GM18951 (cell line): ENCODE measurements at regions not wholly inside any gene's neighbourhood (a gene's known extent, or its start where the extent isn't known, plus 50 kb on each side); places are given as distances from the start of the nearest gene placed in this dataset.

ENCODE experiments used
- POLR2A ChIP-seq: IDR thresholded peaks from 4 replicates; pipeline ENCODE4 v1.6.1; 2011; ENCODE audit warnings: mild to moderate bottlenecking; ENCODE audit not compliant: insufficient read length, insufficient read depth; ENCODE audit errors: extremely low read depth
- in situ Hi-C: fragments of 300-500 bp; cut with MboI; formaldehyde crosslinking; loops from one replicate; pipeline ENCODE4 v1.12.0; 2022; ENCODE audit warnings: low sequenced_read_pairs, mixed read lengths, inconsistent platforms; ENCODE audit not compliant: unreplicated experiment

DNA sequence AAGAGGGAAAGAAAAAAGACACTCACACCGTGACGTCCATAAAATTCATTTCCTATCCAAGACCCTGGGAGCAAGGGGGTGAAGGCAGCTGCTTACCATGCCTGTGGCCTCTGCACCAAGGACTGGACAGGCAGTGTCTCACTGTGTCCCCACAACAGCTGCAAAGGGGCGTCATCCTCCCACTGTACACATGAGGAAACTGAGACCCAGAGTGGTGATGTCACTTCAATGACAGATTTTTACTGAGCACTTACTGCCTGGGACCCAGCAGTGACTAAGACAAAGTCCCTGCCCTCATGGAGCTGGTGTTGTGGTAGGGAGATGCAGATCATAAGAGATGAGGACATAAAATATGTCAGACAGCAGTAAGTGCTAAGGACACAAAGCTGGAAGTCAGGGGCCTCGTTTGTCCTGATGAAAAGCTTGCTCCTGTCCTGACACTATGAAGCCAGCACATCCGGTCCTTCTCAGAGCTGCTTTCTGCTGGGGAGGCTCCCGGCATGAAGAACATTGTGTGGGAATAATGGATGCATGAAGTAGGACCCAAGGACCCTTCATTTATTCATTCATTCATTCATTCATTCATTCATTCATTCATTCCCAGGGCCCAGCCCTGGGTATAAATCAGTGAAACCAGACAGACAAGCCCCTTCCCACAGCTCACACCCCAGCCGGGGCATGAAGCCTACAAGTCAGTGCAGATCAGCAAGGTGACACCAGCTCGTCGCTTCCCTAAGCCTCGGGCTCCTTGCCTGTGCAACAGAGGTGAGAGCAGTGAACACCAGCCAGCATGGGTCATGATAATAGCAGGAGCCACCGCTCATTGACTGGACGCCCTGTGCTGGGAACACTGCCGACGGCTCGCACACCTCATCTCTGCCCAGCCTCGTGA, 473.7 kb downstream of the MATN1 start:
- in situ Hi-C loops: no loop called here
- no peak for TF ChIP-seq POLR2A

DNA sequence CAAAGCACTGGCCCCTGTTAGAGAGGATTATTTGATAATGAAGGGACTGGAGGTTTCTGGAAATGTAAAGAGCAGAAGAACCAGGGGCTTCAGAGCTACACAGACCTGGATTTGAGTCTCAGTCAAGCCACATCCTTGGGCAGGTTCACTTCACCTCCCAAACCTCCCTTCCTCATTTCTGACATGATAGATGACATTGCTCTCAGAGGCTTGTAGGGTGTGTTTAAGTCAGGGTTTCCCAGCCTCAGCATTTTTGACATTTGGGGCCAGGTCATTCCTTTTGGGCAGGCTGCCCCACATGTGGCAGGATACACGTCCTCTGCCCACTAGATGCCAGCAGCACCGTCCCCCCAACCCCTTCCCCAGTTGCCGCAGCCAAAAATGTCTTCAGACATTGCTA, 474.6 kb downstream of the MATN1 start:
- in situ Hi-C loops: no loop called here
- no peak for TF ChIP-seq POLR2A

DNA sequence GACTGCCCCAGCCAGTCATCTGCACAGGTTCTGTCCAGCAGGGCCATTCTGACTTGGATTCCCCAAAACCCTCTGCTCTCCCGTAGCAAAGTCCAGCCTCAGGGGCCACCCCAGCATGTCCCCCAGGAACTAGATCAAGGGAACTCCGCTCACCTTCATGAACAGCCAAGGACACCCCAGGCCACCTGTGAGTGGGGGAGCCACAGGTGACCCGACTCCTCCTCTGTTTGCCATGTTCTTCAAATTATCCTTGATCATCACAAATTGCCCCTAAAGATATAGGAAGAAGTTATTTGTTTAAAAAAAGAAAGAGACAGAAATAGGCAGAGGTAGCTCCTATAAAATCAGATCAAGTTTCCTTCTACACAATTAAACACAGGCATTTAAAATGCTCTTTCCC, 475.0 kb downstream of the MATN1 start:
- in situ Hi-C loops: no loop called here
- no peak for TF ChIP-seq POLR2A

DNA sequence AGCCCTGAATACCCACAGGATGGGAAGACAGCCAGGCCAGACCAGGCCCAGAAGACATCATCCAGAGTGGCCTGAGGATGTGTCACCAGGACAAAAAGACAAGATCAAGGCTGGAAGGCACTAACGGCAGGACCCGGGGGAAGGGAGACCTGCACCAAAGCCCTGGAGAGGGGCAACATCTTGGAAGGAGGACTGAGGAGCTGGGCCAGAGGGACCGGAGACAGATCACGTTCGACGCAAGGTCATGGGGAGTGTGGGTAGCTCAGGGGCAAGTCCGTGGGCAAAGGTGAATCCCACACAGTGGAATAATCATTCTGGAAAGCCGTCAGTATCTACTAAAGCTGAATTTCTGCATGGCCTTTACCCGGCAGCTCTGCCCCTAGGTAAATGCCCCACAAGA, 478.6 kb downstream of the MATN1 start:
- no peak for TF ChIP-seq POLR2A
- in situ Hi-C loops: no loop called here

DNA sequence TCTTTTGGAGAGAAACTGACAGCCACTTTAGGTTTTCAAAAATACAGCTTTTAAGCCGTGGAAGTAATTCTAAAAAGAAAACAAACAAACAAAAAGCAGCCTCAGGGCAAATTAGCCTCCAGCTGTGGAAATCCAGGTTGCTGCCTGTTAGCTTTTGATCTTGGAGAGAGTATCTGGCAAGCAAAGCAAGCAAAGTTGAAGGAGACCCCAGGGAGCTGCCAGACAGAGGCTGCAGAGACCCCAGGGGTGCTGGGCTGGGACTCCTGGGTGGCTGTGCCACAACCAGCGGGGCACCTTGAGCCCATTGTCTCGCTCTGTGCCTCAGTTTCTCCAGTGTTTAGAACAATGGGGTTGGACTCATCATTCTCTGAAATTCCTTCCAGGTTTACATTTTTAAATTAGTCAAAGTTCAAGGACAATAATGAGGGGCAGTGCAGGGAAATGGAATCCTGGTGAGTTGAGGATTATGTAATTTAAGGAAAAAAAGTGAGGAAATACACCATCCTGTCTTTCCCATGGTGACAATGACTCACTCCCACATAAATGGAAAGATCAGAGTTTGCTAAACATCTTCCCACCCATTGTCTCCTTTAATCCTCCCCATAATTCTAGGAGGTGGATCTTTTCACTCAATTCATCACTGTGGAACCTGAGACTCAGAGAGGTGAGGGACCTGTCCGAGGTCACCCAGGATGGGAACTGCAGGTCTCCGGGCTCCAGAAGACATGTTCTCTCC, 480.5 kb downstream of the MATN1 start:
- no peak for TF ChIP-seq POLR2A
- in situ Hi-C loops: no loop called here

DNA sequence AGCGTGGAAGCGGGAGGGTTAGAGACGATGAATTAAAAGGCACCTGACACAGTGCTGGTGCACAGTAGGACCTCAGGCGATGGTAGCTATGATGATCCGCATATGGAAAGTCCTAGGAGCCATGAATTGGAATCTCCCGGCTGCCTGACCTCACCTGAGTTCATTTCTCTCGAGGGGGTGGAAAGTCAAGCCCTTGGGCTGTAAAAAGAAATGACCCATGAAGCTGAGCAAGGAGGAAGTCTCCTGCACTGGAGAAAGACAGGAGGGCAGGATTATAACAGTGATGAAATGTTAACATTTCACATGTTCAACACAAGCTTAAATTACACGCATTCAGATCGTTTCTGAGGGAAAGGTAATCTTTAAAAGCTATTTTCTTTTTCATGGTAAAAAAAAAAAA, 481.2 kb downstream of the MATN1 start:
- TF ChIP-seq POLR2A: no peak
- in situ Hi-C loops: no loop called here

DNA sequence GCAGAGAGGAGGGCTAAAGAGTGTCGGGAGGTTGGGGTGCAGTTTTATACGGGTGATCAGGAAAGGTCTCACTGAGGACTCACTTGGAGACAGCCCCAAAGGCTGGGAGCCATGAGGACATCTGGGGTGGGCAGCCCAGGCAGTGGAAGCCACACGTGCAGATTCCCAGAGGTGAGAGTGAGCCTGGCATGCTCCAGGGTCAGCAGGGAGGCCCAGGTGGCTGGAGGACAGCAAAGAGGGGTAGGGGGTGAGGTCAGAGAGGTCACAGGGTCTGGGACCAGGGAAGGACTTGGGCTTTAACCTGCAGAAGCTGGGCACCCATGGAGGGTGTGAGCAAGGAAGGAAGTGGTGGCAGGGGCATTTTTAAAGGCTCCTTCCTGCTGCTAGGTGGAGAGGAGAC, 481.7 kb downstream of the MATN1 start:
- no peak for TF ChIP-seq POLR2A
- in situ Hi-C loops: no loop called here

DNA sequence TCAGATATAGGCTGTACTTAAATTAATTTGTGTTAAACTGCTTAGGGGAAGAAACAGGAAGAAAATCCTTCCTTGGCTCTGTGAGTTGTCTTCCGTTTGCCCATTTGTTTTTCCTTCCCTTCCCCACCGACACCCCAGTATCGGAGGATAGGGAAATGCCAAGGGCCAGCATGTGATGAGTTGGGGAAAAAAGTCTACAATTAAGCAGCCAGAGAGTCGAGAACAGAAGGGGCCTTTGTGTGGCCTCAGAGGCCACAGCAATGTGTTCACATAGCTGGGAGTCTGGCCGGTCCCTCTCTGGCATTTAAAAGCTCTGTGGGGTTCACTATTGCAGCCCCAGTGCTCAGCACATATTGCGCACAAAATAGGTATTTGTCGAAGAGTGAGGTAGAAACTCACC, 489.3 kb downstream of the MATN1 start:
- no peak for TF ChIP-seq POLR2A
- in situ Hi-C loops: no loop called here

DNA sequence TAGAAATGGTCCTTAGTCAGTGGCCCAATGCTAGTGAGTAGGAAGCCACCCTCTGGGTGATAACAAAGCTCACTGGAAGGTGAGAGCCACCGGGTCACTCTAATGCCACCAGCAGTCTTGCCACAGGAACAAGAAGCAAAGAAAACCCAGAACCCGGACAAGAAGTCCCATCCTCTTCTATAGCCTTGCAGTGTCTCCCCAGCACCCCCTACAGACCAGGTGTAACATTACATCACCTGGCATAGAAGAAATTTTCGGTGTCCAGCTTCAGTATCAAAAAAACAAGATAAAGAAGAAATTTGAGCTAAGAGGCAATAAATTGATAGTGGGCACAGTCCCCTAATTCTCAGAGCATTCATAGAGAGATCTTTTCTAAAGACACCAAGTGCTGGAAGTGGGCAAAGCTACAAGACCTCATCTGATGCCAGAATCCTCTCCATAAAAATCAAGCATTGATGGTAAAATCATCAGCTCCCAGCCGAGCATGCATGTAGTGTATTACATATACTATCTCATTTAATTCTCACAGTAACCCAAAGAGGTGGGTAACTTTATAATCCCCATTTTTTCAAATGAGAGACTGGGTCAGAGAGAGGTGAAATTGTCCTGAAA, 491.0 kb downstream of the MATN1 start:
- in situ Hi-C loops: no loop called here
- no peak for TF ChIP-seq POLR2A

DNA sequence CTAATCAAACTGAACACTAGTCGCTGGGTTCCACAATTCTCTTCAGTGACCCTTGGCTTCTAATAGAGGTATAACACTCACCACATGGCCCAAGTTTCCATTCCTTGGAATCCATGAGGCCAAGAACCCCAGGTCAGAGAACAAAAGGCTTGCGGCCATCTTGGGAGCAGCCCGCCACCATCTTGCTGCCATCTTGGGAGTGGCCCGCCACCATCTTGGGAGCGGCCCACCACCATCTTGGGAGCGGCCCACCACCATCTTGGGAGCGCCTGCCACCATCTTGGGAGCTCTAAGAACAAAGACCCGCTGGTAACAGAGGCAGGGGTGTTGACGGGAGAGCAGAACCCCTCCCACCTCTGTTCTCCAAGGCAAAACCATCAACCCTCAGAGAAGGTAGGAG, 493.4 kb downstream of the MATN1 start:
- TF ChIP-seq POLR2A: no peak
- in situ Hi-C loops: no loop called here

DNA sequence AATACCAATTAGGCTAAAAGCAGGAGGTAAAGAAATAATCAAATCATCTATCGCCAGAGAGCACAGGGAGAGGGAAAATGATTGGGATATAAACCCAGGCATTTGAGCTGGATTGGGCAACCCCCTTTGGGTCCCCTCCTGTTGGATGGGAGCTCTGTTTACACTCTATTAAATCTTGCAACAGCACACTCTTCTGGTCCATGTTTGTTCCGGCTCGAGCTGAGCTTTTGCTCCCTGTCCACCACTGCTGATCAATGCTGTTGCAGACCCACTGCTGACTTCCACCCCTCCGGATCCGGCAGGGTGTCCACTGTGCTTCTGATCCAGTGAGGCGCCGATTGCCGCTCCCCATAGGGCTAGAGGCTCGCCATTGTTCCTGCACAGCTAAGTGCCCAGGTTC, 493.8 kb downstream of the MATN1 start:
- no peak for TF ChIP-seq POLR2A
- in situ Hi-C loops: no loop called here

DNA sequence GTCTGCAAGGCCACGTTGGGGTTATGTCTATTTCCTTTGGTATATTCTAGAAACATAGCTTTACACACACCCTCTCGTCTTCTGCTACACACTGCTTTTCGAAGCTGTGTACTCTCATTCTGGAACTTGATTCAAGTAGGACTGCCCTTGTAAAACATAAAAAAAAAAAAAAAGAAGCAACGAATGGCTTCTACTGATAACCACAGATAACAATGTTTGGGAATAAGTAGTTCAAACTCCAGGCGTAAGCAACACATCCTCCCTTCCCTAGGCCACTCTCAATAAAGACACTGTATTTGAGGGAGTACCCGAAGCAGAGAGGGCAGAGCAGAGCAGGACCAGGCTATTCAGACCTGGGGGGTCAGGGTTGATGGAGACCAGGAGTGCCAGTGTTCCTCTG, 496.7 kb downstream of the MATN1 start:
- no peak for TF ChIP-seq POLR2A
- in situ Hi-C loops: no loop called here

DNA sequence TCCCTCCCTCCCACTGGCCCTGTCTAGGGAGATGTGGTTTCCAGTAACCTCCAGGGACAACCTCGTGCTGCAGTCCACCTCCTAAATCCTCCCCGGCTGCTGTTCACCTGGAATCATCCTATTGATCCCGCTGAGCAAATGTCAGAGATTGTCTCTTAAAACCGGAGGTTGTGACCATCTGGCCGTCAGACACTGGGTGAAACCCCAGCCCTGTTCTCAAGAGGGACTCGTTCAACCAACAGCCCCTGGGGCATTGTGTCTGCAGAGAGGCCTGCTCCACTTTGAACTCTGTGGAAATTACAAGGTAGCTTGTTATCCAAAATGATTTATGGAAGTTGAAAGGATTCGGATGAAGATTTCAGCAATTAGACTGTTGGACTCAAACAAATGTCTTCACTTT, 498.0 kb downstream of the MATN1 start:
- TF ChIP-seq POLR2A: no peak
- in situ Hi-C loops: no loop called here
